GM10248 (cell line): ENCODE measurements at regions not wholly inside any gene's neighbourhood (a gene's known extent, or its start where the extent isn't known, plus 50 kb on each side); places are given as distances from the start of the nearest gene placed in this dataset.

Source experiments
- CTCF ChIA-PET: fragments of 300-600 bp; sonication (Branson Sonifier 250); formaldehyde crosslinking; extraction: SDS; loops from one replicate; lab custom pipeline; 2021; ENCODE audit warnings: antibody characterized with exemption; lab: Yijun Ruan, JAX
- POLR2A ChIA-PET: fragments of 350-650 bp; sonication (Branson Sonifier 250); formaldehyde crosslinking; extraction: SDS; loops from one replicate; lab custom pipeline; 2020; ENCODE audit warnings: antibody characterized with exemption; lab: Yijun Ruan, JAX
- DNase-seq: peaks from one replicate; pipeline ENCODE4 v3.0.0; 2012; ENCODE audit errors: extremely low spot score
- CTCF ChIP-seq: IDR thresholded peaks from 2 replicates; pipeline ENCODE4 v1.5.1; 2012; ENCODE audit warnings: mild to moderate bottlenecking, low read depth; ENCODE audit errors: extremely low read depth, missing control alignments, control extremely low read depth

GRCh38 chr7:38066391-38066790 is 111.7 kb upstream of the STARD3NL start:
- no peak for DNase-seq
- POLR2A ChIA-PET = no interaction called here
- CTCF ChIA-PET = interaction anchor here (1.0 to 2.0 kb wide), 2 partner anchors 9 to 156 kb away, joined by 3 to 5 read pairs; no protein-coding TSS in a partner anchor
- TF ChIP-seq CTCF = no peak

GRCh38 chr7:38068461-38068860 is 109.6 kb upstream of the STARD3NL start:
- ChIA-PET POLR2A (no interaction called here), CTCF (interaction anchor here (0.7 to 1.0 kb wide), 2 partner anchors 18 to 23 kb away, joined by 3 to 4 read pairs; no protein-coding TSS in a partner anchor)
- no peak for TF ChIP-seq CTCF
- no peak for DNase-seq

GRCh38 chr7:38069052-38069451 is 109.0 kb upstream of the STARD3NL start:
- TF ChIP-seq CTCF = no peak
- ChIA-PET CTCF (interaction anchor here (0.7 kb wide), 1 partner anchor 18 kb away, joined by 3 read pairs; no protein-coding TSS in a partner anchor), POLR2A (no interaction called here)
- no peak for DNase-seq

GRCh38 chr7:38070718-38071117 is 107.3 kb upstream of the STARD3NL start:
- no peak for TF ChIP-seq CTCF
- ChIA-PET CTCF (no interaction called here), POLR2A (no interaction called here)
- no peak for DNase-seq

- ChIA-PET CTCF (interaction anchor here (1.4 kb wide), 1 partner anchor 201 kb away, joined by 3 read pairs; no protein-coding TSS in a partner anchor), POLR2A (no interaction called here)
- no peak for TF ChIP-seq CTCF
- no peak for DNase-seq
Observed at GRCh38 chr7:38086857-38087256, 91.2 kb upstream of the STARD3NL start.

GRCh38 chr7:38102507-38102906 is 75.5 kb upstream of the STARD3NL start:
- ChIA-PET POLR2A (no interaction called here), CTCF (no interaction called here)
- no peak for TF ChIP-seq CTCF
- DNase-seq = no peak
